ENCODE measurements at regions not wholly inside any gene's neighbourhood (a gene's known extent, or its start where the extent isn't known, plus 50 kb on each side); places are given as distances from the start of the nearest gene placed in this dataset.
A peak's percentile ranks its signal among the peaks of the same experiment; 100 is the strongest.

DNA sequence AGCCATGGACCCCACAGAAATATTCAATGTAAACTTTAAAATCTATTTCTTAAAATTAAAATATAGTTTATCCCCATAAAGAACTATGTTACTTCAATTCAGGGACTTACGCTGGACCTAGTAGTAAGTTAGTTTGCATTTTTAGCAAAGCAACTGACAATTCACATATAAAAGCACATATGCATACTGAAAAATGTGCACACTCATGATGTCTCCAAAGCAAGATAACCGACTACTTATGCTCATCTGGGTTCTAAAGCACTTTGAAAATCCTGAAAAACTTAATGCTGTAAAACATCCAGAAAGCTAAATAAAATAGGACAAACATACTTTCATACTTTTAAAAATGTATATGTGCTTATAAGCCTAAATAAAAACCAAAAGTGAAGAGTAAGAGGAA lies 264.4 kb upstream of the GAS1 start:
- peak overlapping the region; percentile 76 for H3K27ac Mint-ChIP-seq (ENCODE audit: low read depth, unreplicated experiment)
- no peak for DNase-seq (ENCODE audit: unreplicated experiment)
- intact Hi-C loops (cut with micrococcal nuclease), result loop anchor here (5.0 kb wide), 1 partner anchor 264 kb away; the partner anchor contains the start of gene GAS1
- H3K27me3 Mint-ChIP-seq (ENCODE audit: insufficient read depth, unreplicated experiment), result no peaks in the 10 kb centered on the region
- POLR2A ChIA-PET, result interaction anchor here (0.6 to 2.1 kb wide), 5 partner anchors 18 to 863 kb away, joined by 3 to 8 read pairs (median 6); partner anchors contain the start of gene GAS1
- TF ChIP-seq, protein P1, sequence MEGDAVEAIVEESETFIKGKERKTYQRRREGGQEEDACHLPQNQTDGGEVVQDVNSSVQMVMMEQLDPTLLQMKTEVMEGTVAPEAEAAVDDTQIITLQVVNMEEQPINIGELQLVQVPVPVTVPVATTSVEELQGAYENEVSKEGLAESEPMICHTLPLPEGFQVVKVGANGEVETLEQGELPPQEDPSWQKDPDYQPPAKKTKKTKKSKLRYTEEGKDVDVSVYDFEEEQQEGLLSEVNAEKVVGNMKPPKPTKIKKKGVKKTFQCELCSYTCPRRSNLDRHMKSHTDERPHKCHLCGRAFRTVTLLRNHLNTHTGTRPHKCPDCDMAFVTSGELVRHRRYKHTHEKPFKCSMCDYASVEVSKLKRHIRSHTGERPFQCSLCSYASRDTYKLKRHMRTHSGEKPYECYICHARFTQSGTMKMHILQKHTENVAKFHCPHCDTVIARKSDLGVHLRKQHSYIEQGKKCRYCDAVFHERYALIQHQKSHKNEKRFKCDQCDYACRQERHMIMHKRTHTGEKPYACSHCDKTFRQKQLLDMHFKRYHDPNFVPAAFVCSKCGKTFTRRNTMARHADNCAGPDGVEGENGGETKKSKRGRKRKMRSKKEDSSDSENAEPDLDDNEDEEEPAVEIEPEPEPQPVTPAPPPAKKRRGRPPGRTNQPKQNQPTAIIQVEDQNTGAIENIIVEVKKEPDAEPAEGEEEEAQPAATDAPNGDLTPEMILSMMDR (IDR thresholded peaks at IDR 0.05; ENCODE audit: unreplicated experiment), result no peak
- H3K4me1 Mint-ChIP-seq (ENCODE audit: insufficient read depth, unreplicated experiment), result peaks cover 17% of the 10 kb centered on the region
- no peaks in the 10 kb centered on the region for H3K9me3 Mint-ChIP-seq (ENCODE audit: unreplicated experiment)
- no TSS peak for BruUV-seq (replicated peaks)
- CTCF ChIA-PET, result no interaction called here
- H3K4me3 Mint-ChIP-seq (ENCODE audit: unreplicated experiment), result no peak overlapping the region
- no peaks in the 10 kb centered on the region for H3K36me3 Mint-ChIP-seq (ENCODE audit: insufficient read depth, unreplicated experiment)

DNA sequence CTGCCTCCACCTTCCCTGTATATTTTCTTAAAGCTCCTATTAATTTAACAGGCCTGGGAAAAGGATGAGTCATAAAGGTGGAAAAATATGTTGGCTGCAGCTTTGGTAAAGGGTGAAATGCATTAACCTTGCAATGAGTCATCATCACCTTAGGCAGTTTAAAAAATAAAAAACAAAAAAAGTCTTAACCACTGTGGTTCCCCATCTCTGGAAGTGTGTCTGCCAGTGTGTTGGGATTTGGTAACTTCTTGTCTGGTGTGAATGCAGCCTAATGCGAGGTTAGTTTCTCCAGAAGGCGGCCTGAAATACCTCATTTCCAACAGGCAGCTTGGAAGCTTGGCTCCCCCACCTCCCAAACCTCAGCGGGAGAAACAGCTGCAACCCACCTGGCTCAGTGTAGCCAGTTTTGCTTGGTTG lies 265.3 kb upstream of the GAS1 start:
- Mint-ChIP-seq H3K27me3 (ENCODE audit: insufficient read depth, unreplicated experiment) (no peaks in the 10 kb centered on the region), H3K27ac (ENCODE audit: low read depth, unreplicated experiment) (peak overlapping the region; percentile 76), H3K4me1 (ENCODE audit: insufficient read depth, unreplicated experiment) (peaks cover 17% of the 10 kb centered on the region), H3K36me3 (ENCODE audit: insufficient read depth, unreplicated experiment) (no peaks in the 10 kb centered on the region), H3K4me3 (ENCODE audit: unreplicated experiment) (no peak overlapping the region), H3K9me3 (ENCODE audit: unreplicated experiment) (no peaks in the 10 kb centered on the region)
- intact Hi-C loops (cut with micrococcal nuclease), result loop anchor here (5.0 kb wide), 1 partner anchor 265 kb away; the partner anchor contains the start of gene GAS1
- CTCF ChIA-PET, result no interaction called here
- peak; percentile 94 for DNase-seq (ENCODE audit: unreplicated experiment)
- TF ChIP-seq, protein P1 (IDR thresholded peaks at IDR 0.05; ENCODE audit: unreplicated experiment), result no peak
- no TSS peak for BruUV-seq (replicated peaks)
- POLR2A ChIA-PET, result interaction anchor here (0.8 to 2.1 kb wide), 7 partner anchors 13 to 265 kb away, joined by 3 to 9 read pairs (median 6); partner anchors contain the start of gene GAS1

DNA sequence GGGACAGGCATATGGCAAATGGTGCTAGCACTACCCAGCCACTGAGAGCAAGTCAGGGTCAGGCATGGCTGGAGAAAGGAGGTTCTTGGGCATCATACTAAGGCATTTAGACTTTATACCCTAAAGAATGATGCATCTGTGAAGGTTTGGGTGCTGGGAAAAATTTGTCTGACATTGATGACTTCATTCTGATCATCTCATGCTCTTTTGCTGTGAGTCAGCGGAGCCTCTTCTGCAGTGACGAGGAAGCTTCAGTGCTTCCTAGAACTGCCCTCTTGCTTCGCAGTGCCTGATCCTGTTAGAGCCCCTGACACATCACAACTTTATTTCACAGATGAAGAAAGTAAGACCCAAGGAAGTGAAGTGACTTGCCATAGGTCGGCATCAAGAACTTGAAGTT lies 266.6 kb upstream of the GAS1 start:
- H3K4me3 Mint-ChIP-seq (ENCODE audit: unreplicated experiment), result no peak overlapping the region
- ChIA-PET CTCF (no interaction called here), POLR2A (interaction anchor here (0.7 to 2.1 kb wide), 2 partner anchors 20 to 729 kb away, joined by 3 to 7 read pairs; no protein-coding TSS in a partner anchor)
- no TSS peak for BruUV-seq (replicated peaks)
- peaks cover 17% of the 10 kb centered on the region for H3K4me1 Mint-ChIP-seq (ENCODE audit: insufficient read depth, unreplicated experiment)
- H3K9me3 Mint-ChIP-seq (ENCODE audit: unreplicated experiment), result no peaks in the 10 kb centered on the region
- H3K27ac Mint-ChIP-seq (ENCODE audit: low read depth, unreplicated experiment), result peak overlapping the region; percentile 76
- H3K36me3 Mint-ChIP-seq (ENCODE audit: insufficient read depth, unreplicated experiment), result no peaks in the 10 kb centered on the region
- DNase-seq (ENCODE audit: unreplicated experiment), result no peak
- TF ChIP-seq, protein P1 (IDR thresholded peaks at IDR 0.05; ENCODE audit: unreplicated experiment), result no peak
- intact Hi-C loops (cut with micrococcal nuclease), result loop anchor here (5.0 kb wide), 1 partner anchor 267 kb away; the partner anchor contains the start of gene GAS1
- H3K27me3 Mint-ChIP-seq (ENCODE audit: insufficient read depth, unreplicated experiment), result no peaks in the 10 kb centered on the region

DNA sequence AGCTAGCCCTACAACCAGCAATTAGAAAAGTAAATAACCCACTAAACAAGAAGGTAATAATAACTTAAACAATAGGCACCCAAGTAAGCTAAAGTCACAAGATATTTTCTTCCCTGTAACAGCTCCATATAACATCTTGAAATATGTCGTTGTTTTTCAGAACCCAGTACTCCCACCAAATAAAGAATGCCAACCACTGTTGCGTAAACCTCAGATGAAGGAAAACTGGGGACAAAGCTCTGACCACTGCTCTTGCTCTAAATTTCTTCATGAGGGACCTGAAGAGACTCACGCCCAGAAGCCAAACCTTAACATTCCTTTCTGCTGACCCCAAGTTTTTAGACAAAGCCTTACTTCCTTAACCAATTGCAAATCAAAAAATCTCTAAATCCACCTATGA lies 267.7 kb upstream of the GAS1 start:
- Mint-ChIP-seq H3K4me3 (ENCODE audit: unreplicated experiment) (no peak overlapping the region), H3K9me3 (ENCODE audit: unreplicated experiment) (no peaks in the 10 kb centered on the region), H3K27ac (ENCODE audit: low read depth, unreplicated experiment) (no peak overlapping the region), H3K4me1 (ENCODE audit: insufficient read depth, unreplicated experiment) (peaks cover 17% of the 10 kb centered on the region), H3K36me3 (ENCODE audit: insufficient read depth, unreplicated experiment) (no peaks in the 10 kb centered on the region), H3K27me3 (ENCODE audit: insufficient read depth, unreplicated experiment) (no peaks in the 10 kb centered on the region)
- POLR2A ChIA-PET, result interaction anchor here (0.6 kb wide), 1 partner anchor 167 kb away, joined by 3 read pairs; no protein-coding TSS in a partner anchor
- DNase-seq (ENCODE audit: unreplicated experiment), result no peak
- BruUV-seq (replicated peaks), result no TSS peak
- TF ChIP-seq, protein P1 (IDR thresholded peaks at IDR 0.05; ENCODE audit: unreplicated experiment), result no peak
- CTCF ChIA-PET, result interaction anchor here (0.6 kb wide), 1 partner anchor 717 kb away, joined by 3 read pairs; no protein-coding TSS in a partner anchor
- intact Hi-C loops (cut with micrococcal nuclease), result loop anchor here (5.0 kb wide), 1 partner anchor 268 kb away; the partner anchor contains the start of gene GAS1
